LNCaP clone FGC (cell line): ENCODE measurements at regions not wholly inside any gene's neighbourhood (a gene's known extent, or its start where the extent isn't known, plus 50 kb on each side); places are given as distances from the start of the nearest gene placed in this dataset.

Source experiments
- DNase-seq: peaks from one replicate; pipeline ENCODE4 v3.0.0-alpha.2; 2011; ENCODE audit warnings: low read depth
- H3K4me3 ChIP-seq: 2 replicates; pipeline ENCODE4 v1.5.1; 2011; ENCODE audit warnings: mild to moderate bottlenecking, low read depth, low read length, control low read depth
- TF ChIP-seq, protein P1 (sequence below): IDR thresholded peaks from 2 replicates; pipeline ENCODE4 v1.5.1; 2012; ENCODE audit warnings: mild to moderate bottlenecking; ENCODE audit not compliant: control insufficient read depth, insufficient read depth; ENCODE audit errors: extremely low read depth

DNA sequence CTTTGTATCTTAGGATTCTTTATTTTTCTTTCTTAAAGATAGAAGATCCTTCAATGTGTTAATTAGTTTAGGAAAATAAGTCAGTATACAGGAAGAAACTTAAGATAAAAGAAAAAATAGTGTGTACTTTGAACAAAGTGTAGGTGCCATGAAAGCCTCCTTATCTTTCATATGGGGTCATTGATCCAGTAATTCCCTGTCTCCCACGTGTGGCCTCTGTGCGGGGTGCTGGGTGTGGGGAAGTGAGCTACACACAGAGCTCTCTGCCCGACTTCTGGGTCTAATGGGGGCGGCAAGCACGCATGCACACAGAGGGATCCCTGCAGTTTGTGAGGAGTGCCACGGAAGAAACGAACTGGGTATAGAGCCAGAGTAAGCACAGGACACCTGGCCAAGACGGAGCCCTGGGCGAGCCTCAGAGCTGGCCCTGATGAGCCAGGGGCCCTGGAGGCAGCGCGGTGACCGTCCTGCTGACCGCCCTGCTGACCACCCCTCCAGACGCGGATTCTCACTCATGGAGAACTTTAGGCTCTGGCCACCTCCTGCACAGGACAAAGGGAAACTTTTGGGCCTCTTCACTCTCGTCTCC is 253.5 kb downstream of the ACKR3 start:
- no peak for DNase-seq
- TF ChIP-seq, protein P1, sequence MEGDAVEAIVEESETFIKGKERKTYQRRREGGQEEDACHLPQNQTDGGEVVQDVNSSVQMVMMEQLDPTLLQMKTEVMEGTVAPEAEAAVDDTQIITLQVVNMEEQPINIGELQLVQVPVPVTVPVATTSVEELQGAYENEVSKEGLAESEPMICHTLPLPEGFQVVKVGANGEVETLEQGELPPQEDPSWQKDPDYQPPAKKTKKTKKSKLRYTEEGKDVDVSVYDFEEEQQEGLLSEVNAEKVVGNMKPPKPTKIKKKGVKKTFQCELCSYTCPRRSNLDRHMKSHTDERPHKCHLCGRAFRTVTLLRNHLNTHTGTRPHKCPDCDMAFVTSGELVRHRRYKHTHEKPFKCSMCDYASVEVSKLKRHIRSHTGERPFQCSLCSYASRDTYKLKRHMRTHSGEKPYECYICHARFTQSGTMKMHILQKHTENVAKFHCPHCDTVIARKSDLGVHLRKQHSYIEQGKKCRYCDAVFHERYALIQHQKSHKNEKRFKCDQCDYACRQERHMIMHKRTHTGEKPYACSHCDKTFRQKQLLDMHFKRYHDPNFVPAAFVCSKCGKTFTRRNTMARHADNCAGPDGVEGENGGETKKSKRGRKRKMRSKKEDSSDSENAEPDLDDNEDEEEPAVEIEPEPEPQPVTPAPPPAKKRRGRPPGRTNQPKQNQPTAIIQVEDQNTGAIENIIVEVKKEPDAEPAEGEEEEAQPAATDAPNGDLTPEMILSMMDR, result no peak
- H3K4me3 ChIP-seq, result no peak overlapping the region

DNA sequence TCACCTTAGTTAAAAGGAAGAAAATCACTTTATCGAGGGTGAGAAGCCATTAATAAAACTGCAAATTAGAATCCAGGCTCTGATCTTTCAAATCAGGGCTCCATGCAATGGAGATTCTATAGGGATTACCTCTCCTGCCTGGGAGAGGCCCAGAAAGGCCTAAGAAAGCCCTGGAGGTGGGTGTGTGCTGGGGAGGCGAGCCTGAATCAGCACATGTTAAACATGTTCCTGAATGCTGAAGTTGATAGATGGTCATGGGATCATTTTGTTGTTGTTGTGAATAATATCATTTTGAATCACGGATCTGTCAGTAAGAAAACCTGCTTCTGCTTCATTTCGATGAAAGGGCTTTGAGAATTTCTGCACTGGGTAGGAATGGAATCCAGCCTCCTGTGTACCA is 254.3 kb downstream of the ACKR3 start:
- TF ChIP-seq, protein P1, result no peak
- DNase-seq, result no peak
- no peak overlapping the region for H3K4me3 ChIP-seq

- TF ChIP-seq, protein P1, result no peak
- peak; percentile 99 for DNase-seq
- no peak overlapping the region for H3K4me3 ChIP-seq
Measured at GRCh38 chr2:236824836-236825235, 255.2 kb downstream of the ACKR3 start.

DNA sequence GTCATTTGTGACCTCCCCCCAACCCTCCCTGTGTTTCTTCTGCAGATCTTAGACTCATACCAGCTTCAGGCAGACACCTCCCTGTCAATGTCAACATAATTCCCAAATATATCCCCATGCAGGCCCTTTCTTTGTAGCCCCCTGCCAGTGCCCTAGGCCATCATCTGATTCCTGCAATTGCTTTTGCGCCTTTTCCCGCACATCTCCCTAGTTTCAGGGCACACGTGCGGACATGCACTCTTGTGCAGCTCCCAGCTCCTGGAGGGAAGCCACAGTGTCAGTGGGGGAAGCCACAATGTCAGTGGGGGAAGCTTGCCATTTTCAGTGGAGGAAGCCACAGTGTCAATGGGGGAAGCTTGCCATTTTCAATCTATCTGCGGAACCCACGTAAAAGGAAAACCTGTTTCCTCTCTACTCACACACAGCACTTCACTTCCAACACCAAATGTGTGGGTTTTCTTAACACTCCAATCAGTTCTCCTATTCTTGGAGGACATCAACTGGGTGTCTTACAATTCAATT is 256.4 kb downstream of the ACKR3 start:
- no peak for DNase-seq
- TF ChIP-seq, protein P1, result no peak
- no peak overlapping the region for H3K4me3 ChIP-seq

DNA sequence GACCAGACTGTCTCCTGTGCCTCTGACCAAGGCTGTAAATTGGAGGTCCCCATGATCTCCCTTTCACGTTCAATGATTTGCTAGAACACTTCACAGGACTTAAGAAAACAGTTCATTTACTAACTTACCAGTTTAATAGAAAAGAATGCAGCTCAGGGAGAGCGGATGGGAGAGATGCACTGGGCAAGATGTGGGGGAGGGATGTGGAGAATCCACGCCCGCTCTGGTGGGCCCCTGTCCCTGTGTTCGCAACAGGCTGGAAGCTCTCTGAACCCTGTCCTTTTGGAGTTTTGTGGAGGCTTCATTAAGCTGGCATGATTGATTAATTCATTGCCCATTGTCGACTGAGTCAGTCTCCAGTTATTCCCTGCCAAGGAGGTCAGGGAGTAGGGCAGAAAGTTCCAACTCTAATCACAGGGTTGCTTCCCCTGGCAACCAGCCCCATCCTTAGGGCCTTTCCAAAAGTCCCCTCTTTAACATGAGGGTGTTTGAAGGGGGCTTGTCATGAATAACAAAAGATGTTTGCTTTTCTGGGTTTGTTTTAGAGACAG is 257.1 kb downstream of the ACKR3 start:
- TF ChIP-seq, protein P1, result no peak
- DNase-seq, result no peak
- H3K4me3 ChIP-seq, result no peak overlapping the region

GRCh38 chr2:236827997-236828396 is 257.7 kb upstream of the COPS8 start:
- DNase-seq, result no peak
- H3K4me3 ChIP-seq, result no peak overlapping the region
- TF ChIP-seq, protein P1, result no peak

DNA sequence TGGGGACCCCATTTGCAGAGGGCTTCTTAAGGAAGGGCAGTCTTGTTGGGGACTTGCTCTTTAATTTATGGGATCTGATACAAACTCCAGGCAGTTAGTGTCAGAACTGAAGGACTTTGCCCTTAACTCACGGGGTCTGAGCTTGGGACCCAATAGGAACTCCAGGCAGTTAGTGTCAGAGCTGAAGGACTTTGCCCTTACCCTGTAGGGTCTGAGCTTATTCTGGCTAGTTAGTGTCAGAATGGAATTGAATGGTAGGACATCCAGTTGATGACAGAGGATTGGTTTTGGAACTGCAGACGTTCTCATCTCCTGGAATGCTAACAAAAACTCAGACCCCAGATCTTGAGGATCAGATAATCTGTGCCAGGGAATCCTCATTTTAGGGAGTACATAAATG is 256.9 kb upstream of the COPS8 start:
- TF ChIP-seq, protein P1, result no peak
- DNase-seq, result no peak
- no peak overlapping the region for H3K4me3 ChIP-seq
